ENCODE measurements at regions not wholly inside any gene's neighbourhood (a gene's known extent, or its start where the extent isn't known, plus 50 kb on each side); places are given as distances from the start of the nearest gene placed in this dataset.
A peak's percentile ranks its signal among the peaks of the same experiment; 100 is the strongest.

GRCh38 chr14:89616425-89616824 is 199.4 kb upstream of the FOXN3 start:
- WGBS: 43% methylated on average over 2 of the region's 2 CpGs
- no peak overlapping the region for H3K27ac ChIP-seq
- peaks cover 46% of the 10 kb centered on the region for H3K4me1 ChIP-seq
- H3K4me3 ChIP-seq: peak overlapping the region; percentile 79
- DNase-seq (ENCODE audit: low spot score in 2 of 2): no peak
- H3K36me3 ChIP-seq: no peaks in the 10 kb centered on the region
- H3K27me3 ChIP-seq: no peaks in the 10 kb centered on the region
- H3K9me3 ChIP-seq: no peaks in the 10 kb centered on the region
- TF ChIP-seq, protein P1, sequence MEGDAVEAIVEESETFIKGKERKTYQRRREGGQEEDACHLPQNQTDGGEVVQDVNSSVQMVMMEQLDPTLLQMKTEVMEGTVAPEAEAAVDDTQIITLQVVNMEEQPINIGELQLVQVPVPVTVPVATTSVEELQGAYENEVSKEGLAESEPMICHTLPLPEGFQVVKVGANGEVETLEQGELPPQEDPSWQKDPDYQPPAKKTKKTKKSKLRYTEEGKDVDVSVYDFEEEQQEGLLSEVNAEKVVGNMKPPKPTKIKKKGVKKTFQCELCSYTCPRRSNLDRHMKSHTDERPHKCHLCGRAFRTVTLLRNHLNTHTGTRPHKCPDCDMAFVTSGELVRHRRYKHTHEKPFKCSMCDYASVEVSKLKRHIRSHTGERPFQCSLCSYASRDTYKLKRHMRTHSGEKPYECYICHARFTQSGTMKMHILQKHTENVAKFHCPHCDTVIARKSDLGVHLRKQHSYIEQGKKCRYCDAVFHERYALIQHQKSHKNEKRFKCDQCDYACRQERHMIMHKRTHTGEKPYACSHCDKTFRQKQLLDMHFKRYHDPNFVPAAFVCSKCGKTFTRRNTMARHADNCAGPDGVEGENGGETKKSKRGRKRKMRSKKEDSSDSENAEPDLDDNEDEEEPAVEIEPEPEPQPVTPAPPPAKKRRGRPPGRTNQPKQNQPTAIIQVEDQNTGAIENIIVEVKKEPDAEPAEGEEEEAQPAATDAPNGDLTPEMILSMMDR (IDR thresholded peaks at IDR 0.05): no peak
- no peak for TF ChIP-seq EP300 (IDR thresholded peaks at IDR 0.05)
- TF ChIP-seq POLR2A (IDR thresholded peaks at IDR 0.05): no peak
- no peak for TF ChIP-seq POLR2AphosphoS5 (IDR thresholded peaks at IDR 0.05)

DNA sequence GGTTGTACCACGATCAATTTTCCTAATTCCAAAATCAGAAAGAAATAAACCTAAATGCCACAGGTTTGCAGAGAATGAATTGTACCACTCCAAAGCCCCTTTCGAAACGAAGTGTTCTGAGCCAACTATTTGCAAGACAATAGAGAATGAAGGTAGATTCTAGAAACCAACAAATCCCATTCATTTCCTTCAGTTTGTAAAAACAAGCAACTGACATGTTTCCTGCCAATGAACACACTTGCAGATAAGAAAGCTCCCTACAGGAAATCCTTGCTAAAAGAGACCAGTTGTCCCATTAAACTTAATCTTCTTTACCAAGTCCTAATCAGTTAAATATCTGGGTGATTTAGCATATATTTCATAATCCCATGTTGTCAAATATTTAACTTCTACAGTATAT is 198.4 kb upstream of the FOXN3 start:
- 76% methylated on average over 3 of the region's 3 CpGs for WGBS
- no peaks in the 10 kb centered on the region for H3K36me3 ChIP-seq
- no peaks in the 10 kb centered on the region for H3K27me3 ChIP-seq
- TF ChIP-seq EP300 (IDR thresholded peaks at IDR 0.05) (no peak), POLR2A (IDR thresholded peaks at IDR 0.05) (no peak), POLR2AphosphoS5 (IDR thresholded peaks at IDR 0.05) (no peak)
- TF ChIP-seq, protein P1 (IDR thresholded peaks at IDR 0.05): no peak
- H3K27ac ChIP-seq: no peak overlapping the region
- H3K4me1 ChIP-seq: peaks cover 46% of the 10 kb centered on the region
- no peak for DNase-seq (ENCODE audit: low spot score in 2 of 2)
- H3K9me3 ChIP-seq: no peaks in the 10 kb centered on the region
- no peak overlapping the region for H3K4me3 ChIP-seq

- H3K4me1 ChIP-seq: peaks cover 38% of the 10 kb centered on the region
- WGBS: 77% methylated on average over 4 of the region's 4 CpGs
- no peaks in the 10 kb centered on the region for H3K9me3 ChIP-seq
- DNase-seq (ENCODE audit: low spot score in 2 of 2): no peak
- TF ChIP-seq EP300 (IDR thresholded peaks at IDR 0.05) (no peak), POLR2AphosphoS5 (IDR thresholded peaks at IDR 0.05) (no peak), POLR2A (IDR thresholded peaks at IDR 0.05) (no peak)
- TF ChIP-seq, protein P1 (IDR thresholded peaks at IDR 0.05): no peak
- H3K27ac ChIP-seq: no peak overlapping the region
- H3K27me3 ChIP-seq: no peaks in the 10 kb centered on the region
- H3K36me3 ChIP-seq: no peaks in the 10 kb centered on the region
- no peak overlapping the region for H3K4me3 ChIP-seq
These were observed 197.1 kb upstream of the FOXN3 start for GRCh38 chr14:89614009-89614691.

DNA sequence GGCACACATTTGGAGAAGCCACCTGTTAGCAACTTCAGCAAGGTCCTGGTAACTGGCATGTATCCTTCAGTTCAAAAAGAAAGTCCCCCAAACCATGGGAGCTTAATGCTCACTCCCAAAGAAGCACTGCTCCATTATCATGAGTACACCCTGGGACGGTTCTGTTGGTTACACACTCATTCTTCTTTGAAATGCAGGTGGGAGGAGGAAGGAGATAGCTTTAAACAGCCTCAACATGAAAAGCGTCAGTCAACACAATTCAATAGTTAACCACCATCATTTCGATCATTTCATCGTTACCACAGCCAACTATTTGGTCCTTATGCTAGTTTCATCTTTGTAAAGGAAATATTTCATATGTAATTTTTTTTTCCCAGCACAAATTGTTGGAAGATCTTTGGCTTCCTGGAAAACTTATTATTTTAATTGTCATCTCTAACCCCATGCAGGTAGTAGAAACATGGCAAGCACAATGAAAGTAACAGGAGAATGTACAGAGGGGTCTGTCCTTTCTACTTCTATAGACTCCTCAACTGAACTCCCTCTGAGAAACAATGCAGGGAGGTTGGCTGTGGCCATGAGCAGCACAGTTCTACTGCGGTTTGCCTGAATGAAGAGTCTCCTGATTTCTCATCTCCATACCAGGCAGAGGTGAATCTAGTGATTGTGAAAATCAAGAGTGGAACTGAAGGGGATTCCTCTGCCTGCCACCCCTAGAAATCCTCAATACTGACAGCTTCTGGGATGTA is 196.4 kb upstream of the FOXN3 start:
- no peaks in the 10 kb centered on the region for H3K27me3 ChIP-seq
- H3K4me1 ChIP-seq: peaks cover 37% of the 10 kb centered on the region
- TF ChIP-seq POLR2AphosphoS5 (IDR thresholded peaks at IDR 0.05): no peak
- TF ChIP-seq POLR2A (IDR thresholded peaks at IDR 0.05): no peak
- TF ChIP-seq, protein P1 (IDR thresholded peaks at IDR 0.05): no peak
- no peak for TF ChIP-seq EP300 (IDR thresholded peaks at IDR 0.05)
- H3K36me3 ChIP-seq: no peaks in the 10 kb centered on the region
- DNase-seq (ENCODE audit: low spot score in 2 of 2): no peak
- H3K27ac ChIP-seq: no peak overlapping the region
- H3K9me3 ChIP-seq: no peaks in the 10 kb centered on the region
- 88% methylated on average over 5 of the region's 5 CpGs for WGBS
- no peak overlapping the region for H3K4me3 ChIP-seq

- H3K9me3 ChIP-seq: no peaks in the 10 kb centered on the region
- DNase-seq (ENCODE audit: low spot score in 2 of 2): no peak
- no peak overlapping the region for H3K27ac ChIP-seq
- no peaks in the 10 kb centered on the region for H3K27me3 ChIP-seq
- WGBS: 84% methylated on average over 12 of the region's 12 CpGs
- no peaks in the 10 kb centered on the region for H3K36me3 ChIP-seq
- TF ChIP-seq, protein P1 (IDR thresholded peaks at IDR 0.05): no peak
- TF ChIP-seq POLR2AphosphoS5 (IDR thresholded peaks at IDR 0.05) (no peak), EP300 (IDR thresholded peaks at IDR 0.05) (no peak), POLR2A (IDR thresholded peaks at IDR 0.05) (no peak)
- H3K4me1 ChIP-seq: peaks cover 5% of the 10 kb centered on the region
- H3K4me3 ChIP-seq: no peak overlapping the region
These were observed 192.6 kb upstream of the FOXN3 start for GRCh38 chr14:89609500-89610100.

Measured in suprapubic skin (tissue), 4 donors.